Lower leg skin (tissue), 3 donors: ENCODE measurements at regions not wholly inside any gene's neighbourhood (a gene's known extent, or its start where the extent isn't known, plus 50 kb on each side); places are given as distances from the start of the nearest gene placed in this dataset.

Experiments
- POLR2A ChIP-seq, 2 donors: fragments of 450-650 bp; IDR thresholded peaks; one replicate each; pipeline ENCODE4 v1.6.1; 2016 to 2017; ENCODE audit warnings: antibody characterized with exemption in 2 of 2, mild to moderate bottlenecking in 1 of 2, moderate library complexity in 1 of 2
- TF ChIP-seq, protein P1 (sequence below), 3 donors: fragments of 450-650 bp; IDR thresholded peaks; one replicate each; pipeline ENCODE4 v1.5.1; 2016; ENCODE audit warnings: antibody characterized with exemption in 3 of 3, mild to moderate bottlenecking in 3 of 3, moderate library complexity in 2 of 3

- TF ChIP-seq, protein P1, sequence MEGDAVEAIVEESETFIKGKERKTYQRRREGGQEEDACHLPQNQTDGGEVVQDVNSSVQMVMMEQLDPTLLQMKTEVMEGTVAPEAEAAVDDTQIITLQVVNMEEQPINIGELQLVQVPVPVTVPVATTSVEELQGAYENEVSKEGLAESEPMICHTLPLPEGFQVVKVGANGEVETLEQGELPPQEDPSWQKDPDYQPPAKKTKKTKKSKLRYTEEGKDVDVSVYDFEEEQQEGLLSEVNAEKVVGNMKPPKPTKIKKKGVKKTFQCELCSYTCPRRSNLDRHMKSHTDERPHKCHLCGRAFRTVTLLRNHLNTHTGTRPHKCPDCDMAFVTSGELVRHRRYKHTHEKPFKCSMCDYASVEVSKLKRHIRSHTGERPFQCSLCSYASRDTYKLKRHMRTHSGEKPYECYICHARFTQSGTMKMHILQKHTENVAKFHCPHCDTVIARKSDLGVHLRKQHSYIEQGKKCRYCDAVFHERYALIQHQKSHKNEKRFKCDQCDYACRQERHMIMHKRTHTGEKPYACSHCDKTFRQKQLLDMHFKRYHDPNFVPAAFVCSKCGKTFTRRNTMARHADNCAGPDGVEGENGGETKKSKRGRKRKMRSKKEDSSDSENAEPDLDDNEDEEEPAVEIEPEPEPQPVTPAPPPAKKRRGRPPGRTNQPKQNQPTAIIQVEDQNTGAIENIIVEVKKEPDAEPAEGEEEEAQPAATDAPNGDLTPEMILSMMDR (IDR thresholded peaks at IDR 0.05), result no peak
- TF ChIP-seq POLR2A (IDR thresholded peaks at IDR 0.05), result no peak
Measured at GRCh38 chr4:71269233-71269632, 69.6 kb upstream of the SLC4A4 start.
